Astrocyte of the spinal cord (primary cell): ENCODE measurements at regions not wholly inside any gene's neighbourhood (a gene's known extent, or its start where the extent isn't known, plus 50 kb on each side); places are given as distances from the start of the nearest gene placed in this dataset.

Experiments used
- DNase-seq: peaks from one replicate; pipeline ENCODE4 v3.0.0; 2011; ENCODE audit warnings: low read depth, low spot score
- H3K4me3 ChIP-seq: 2 replicates; pipeline ENCODE4 v1.5.1; 2011; ENCODE audit warnings: low read depth, mild to moderate bottlenecking, low read length, moderate library complexity
- CTCF ChIP-seq: IDR thresholded peaks from 2 replicates; pipeline ENCODE4 v1.5.1; 2012; ENCODE audit warnings: low read depth, mild to moderate bottlenecking, low read length, inconsistent platforms
- in situ Hi-C: cut with HindIII; loops from 2 replicates; pipeline ENCODE4 v1.10.0; 2017; ENCODE audit warnings: low sequenced_read_pairs

GRCh38 chrX:74133156-74133796 lies 170.7 kb upstream of the ZCCHC13 start:
- H3K4me3 ChIP-seq: no peak overlapping the region
- peak; percentile 63 for TF ChIP-seq CTCF
- in situ Hi-C loops: no loop called here
- peak; percentile 77 for DNase-seq

GRCh38 chrX:74132280-74132679 lies 171.7 kb upstream of the ZCCHC13 start:
- no peak overlapping the region for H3K4me3 ChIP-seq
- in situ Hi-C loops: no loop called here
- no peak for TF ChIP-seq CTCF
- DNase-seq: no peak

- TF ChIP-seq CTCF: no peak
- in situ Hi-C loops: no loop called here
- peak; percentile 46 for DNase-seq
- H3K4me3 ChIP-seq: no peak overlapping the region
Observed at GRCh38 chrX:74119016-74119910, 184.7 kb upstream of the ZCCHC13 start.

- DNase-seq: no peak
- in situ Hi-C loops: no loop called here
- H3K4me3 ChIP-seq: no peak overlapping the region
- TF ChIP-seq CTCF: no peak
Observed at GRCh38 chrX:74117962-74118902, 185.7 kb upstream of the ZCCHC13 start.

- no peak for TF ChIP-seq CTCF
- H3K4me3 ChIP-seq: no peak overlapping the region
- DNase-seq: no peak
- in situ Hi-C loops: no loop called here
Observed at GRCh38 chrX:74111245-74111644, 192.7 kb upstream of the ZCCHC13 start.

GRCh38 chrX:74107666-74108065 lies 196.3 kb upstream of the ZCCHC13 start:
- no peak for DNase-seq
- TF ChIP-seq CTCF: no peak
- in situ Hi-C loops: no loop called here

More at GRCh38 chrX:74107666-74108065, 196.3 kb upstream of the ZCCHC13 start:
- H3K4me3 ChIP-seq: no peak overlapping the region
